Naive B cell (primary cell): ENCODE measurements at regions not wholly inside any gene's neighbourhood (a gene's known extent, or its start where the extent isn't known, plus 50 kb on each side); places are given as distances from the start of the nearest gene placed in this dataset.

ENCODE experiments used
- ATAC-seq, 2 donors: fragments of 150-1000 bp; cut with Tn5 transposase; 2 replicates each; pipeline ENCODE4 v1.10.0; 2021; ENCODE audit warnings: low read depth in 2 of 2, mild to moderate bottlenecking in 2 of 2, moderate library complexity in 2 of 2
- DNase-seq: peaks from one replicate; pipeline ENCODE4 v3.0.0; 2022
- H3K27ac Mint-ChIP-seq, 6 donors: one replicate each; pipeline ENCODE4 v1.8.0; 2020 to 2022; ENCODE audit warnings: mild to moderate bottlenecking in 6 of 6, mixed read lengths in 6 of 6, moderate library complexity in 5 of 6, inconsistent platforms in 2 of 6
- H3K27me3 Mint-ChIP-seq, 3 donors: one replicate each; pipeline ENCODE4 v1.8.0; 2021 to 2022; ENCODE audit warnings: mixed read lengths in 3 of 3, mild to moderate bottlenecking in 1 of 3
- H3K36me3 Mint-ChIP-seq, 2 donors: one replicate each; pipeline ENCODE4 v1.8.0; 2020 to 2022; ENCODE audit warnings: mixed read lengths in 2 of 2, inconsistent platforms in 1 of 2, mild to moderate bottlenecking in 1 of 2
- H3K4me1 Mint-ChIP-seq, 3 donors: one replicate each; pipeline ENCODE4 v1.8.0; 2020 to 2022; ENCODE audit warnings: mixed read lengths in 3 of 3, inconsistent platforms in 1 of 3, mild to moderate bottlenecking in 1 of 3, moderate library complexity in 1 of 3
- H3K4me3 Mint-ChIP-seq, 8 donors: one replicate each; pipeline ENCODE4 v1.8.0; 2020 to 2022; ENCODE audit warnings: mild to moderate bottlenecking in 8 of 8, mixed read lengths in 8 of 8, moderate library complexity in 8 of 8, inconsistent platforms in 2 of 8
- H3K9me3 Mint-ChIP-seq, 7 donors: one replicate each; pipeline ENCODE4 v1.8.0; 2020 to 2022; ENCODE audit warnings: mixed read lengths in 7 of 7, mild to moderate bottlenecking in 5 of 7, inconsistent platforms in 2 of 7, moderate library complexity in 1 of 7

DNA sequence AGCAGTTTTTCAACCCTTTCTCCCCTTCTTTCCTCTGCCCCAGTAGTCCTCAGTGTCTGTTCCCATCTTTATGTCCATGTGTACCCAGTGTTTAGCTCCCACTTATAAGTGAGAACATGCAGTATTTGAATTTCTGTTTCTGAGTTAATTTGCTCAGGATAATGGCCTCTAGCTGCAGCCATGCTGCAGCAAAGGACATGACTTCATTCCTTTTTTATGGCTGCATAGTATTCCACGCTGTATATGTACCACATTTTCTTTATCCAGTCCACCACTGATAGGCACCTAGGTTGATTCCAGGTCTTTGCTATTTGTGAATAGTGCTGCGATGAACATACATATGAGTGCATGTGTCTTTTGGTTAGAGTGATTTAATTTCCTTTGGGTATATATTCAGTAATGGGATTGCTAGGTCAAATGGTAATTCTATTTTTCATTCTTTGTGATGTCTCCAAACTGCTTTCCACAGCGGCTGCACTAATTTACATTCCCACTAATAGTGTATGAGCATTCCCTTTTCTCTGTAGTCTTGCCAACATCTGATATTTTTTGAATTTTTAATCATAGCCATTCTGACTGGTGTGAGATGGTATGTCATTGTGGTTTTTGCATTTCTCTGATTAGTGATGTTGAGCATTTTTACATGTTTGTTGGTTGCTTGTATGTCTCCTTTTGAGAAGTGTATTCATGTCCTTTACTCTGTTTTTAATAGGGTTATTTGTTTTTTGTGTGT lies 54.6 kb upstream of the ANK2 start:
- DNase-seq, result no peak
- H3K27ac Mint-ChIP-seq, result no peak overlapping the region

More for the DNA sequence above, 54.6 kb upstream of the ANK2 start:
- Mint-ChIP-seq H3K9me3 (peaks cover 0 to 16% (median 5%) of the 10 kb centered on the region in 7 donors), H3K36me3 (no peaks in the 10 kb centered on the region), H3K4me1 (no peaks in the 10 kb centered on the region), H3K4me3 (no peak overlapping the region), H3K27me3 (peaks cover 0 to 5% (median 0%) of the 10 kb centered on the region in 3 donors)
- no peak for ATAC-seq
